OCI-LY1 (cell line): ENCODE measurements at regions not wholly inside any gene's neighbourhood (a gene's known extent, or its start where the extent isn't known, plus 50 kb on each side); places are given as distances from the start of the nearest gene placed in this dataset.

Experiments used
- H2AFZ ChIP-seq: fragments of 200-600 bp; sonication (generic), shearing (Covaris generic); 2 replicates; pipeline ENCODE4 v1.6.0; 2014; ENCODE audit warnings: antibody characterized with exemption, mild to moderate bottlenecking, low read length
- H3F3A ChIP-seq: fragments of 200-600 bp; sonication (generic), shearing (Covaris generic); 2 replicates; pipeline ENCODE4 v1.6.0; 2014; ENCODE audit warnings: mild to moderate bottlenecking, antibody characterized with exemption, low read length, moderate library complexity; ENCODE audit not compliant: insufficient read depth
- H3K27ac ChIP-seq: fragments of 200-600 bp; sonication (generic); 2 replicates; pipeline ENCODE4 v1.5.1; 2014; ENCODE audit warnings: low read length, mixed run types, mild to moderate bottlenecking, low read depth; ENCODE audit not compliant: poor library complexity, severe bottlenecking
- H3K27me3 ChIP-seq: fragments of 200-600 bp; sonication (generic); 2 replicates; pipeline ENCODE4 v1.6.0; 2014; ENCODE audit warnings: antibody characterized with exemption, mild to moderate bottlenecking, low read length, moderate library complexity; ENCODE audit not compliant: insufficient read depth
- H3K36me3 ChIP-seq: fragments of 200-600 bp; sonication (generic); 2 replicates; pipeline ENCODE4 v1.6.1; 2014; ENCODE audit warnings: mild to moderate bottlenecking, antibody characterized with exemption, low read length, moderate library complexity, mixed read lengths; ENCODE audit not compliant: insufficient read depth
- H3K4me1 ChIP-seq: fragments of 200-600 bp; sonication (generic); 2 replicates; pipeline ENCODE4 v1.5.1; 2014; ENCODE audit warnings: mild to moderate bottlenecking, low read length, moderate library complexity; ENCODE audit not compliant: insufficient read depth, severe bottlenecking
- H3K4me2 ChIP-seq: fragments of 200-600 bp; sonication (generic), shearing (Covaris generic); 2 replicates; pipeline ENCODE4 v1.6.1; 2014; ENCODE audit warnings: low read length
- H3K4me3 ChIP-seq: fragments of 200-600 bp; sonication (generic); 2 replicates; pipeline ENCODE4 v1.5.1; 2014; ENCODE audit warnings: low read length, low read depth, mild to moderate bottlenecking, mixed read lengths; ENCODE audit not compliant: poor library complexity, severe bottlenecking
- H3K79me2 ChIP-seq: fragments of 200-600 bp; shearing (Covaris generic); 2 replicates; pipeline ENCODE4 v1.6.1; 2016; ENCODE audit warnings: mixed run types, low read length, mixed read lengths; ENCODE audit not compliant: insufficient read depth
- H3K9ac ChIP-seq: fragments of 200-600 bp; sonication (generic), shearing (Covaris generic); 2 replicates; pipeline ENCODE4 v1.6.1; 2014; ENCODE audit warnings: mild to moderate bottlenecking, low read length, mixed read lengths
- H3K9me2 ChIP-seq: fragments of 200-600 bp; sonication (generic), shearing (Covaris generic); 2 replicates; pipeline ENCODE4 v1.6.1; 2014; ENCODE audit warnings: low read depth, mild to moderate bottlenecking, low read length, mixed read lengths
- H3K9me3 ChIP-seq: fragments of 200-600 bp; shearing (Covaris generic); 2 replicates; pipeline ENCODE4 v1.6.1; 2014; ENCODE audit warnings: low read length, mixed read lengths
- H4K20me1 ChIP-seq: fragments of 200-600 bp; sonication (generic), shearing (Covaris generic); 2 replicates; pipeline ENCODE4 v1.6.0; 2016; ENCODE audit warnings: mild to moderate bottlenecking, low read length; ENCODE audit not compliant: insufficient read depth
- EZH2 ChIP-seq: fragments of 200-600 bp; sonication (generic), shearing (Covaris generic); IDR thresholded peaks from 2 replicates; pipeline ENCODE4 v1.8.0; 2017; ENCODE audit warnings: borderline replicate concordance, mixed run types, mild to moderate bottlenecking, antibody characterized with exemption, low read length, moderate library complexity, mixed read lengths
- TF ChIP-seq, protein P1 (sequence below): fragments of 200-600 bp; sonication (generic), shearing (Covaris generic); IDR thresholded peaks from 2 replicates; pipeline ENCODE4 v1.5.1; 2017; ENCODE audit warnings: mild to moderate bottlenecking, antibody characterized with exemption, low read length, moderate library complexity, mixed read lengths

DNA sequence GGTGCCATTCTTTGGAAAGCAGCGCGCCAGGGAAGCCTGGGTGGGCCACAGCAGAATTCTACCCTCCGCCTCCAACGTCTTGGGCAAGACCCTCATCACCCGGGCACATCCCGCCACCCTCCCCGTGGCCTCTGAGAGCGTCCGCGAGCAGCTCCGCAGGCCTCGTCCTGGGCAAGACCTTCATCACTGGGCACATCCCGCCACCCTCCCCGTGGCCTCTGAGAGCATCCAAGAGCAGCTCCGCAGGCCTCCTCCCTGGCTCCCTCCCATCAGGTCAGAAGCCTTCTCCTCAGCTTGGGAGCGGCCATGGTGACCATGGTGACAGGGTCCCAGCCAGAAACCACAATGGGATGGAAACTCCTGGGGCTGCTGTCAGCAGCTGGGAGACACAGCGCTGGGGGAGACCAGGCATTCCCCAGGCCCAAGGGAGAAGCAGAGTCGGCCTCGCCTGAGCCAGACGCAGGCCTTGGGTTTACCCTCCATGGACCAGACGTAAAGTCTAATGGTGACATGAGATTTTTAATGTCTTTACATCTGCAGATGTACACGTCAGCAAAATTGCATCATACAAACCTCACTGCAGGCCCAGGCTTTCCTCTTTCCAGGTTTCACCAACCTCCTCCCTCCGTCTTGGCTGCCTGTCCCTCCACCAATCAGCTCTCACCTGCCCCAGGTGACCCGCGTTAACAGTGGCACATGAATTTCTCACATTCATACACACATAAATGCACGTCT, 55.1 kb upstream of the PPP2R2D start:
- no peaks in the 10 kb centered on the region for H3K9me3 ChIP-seq
- no peaks in the 10 kb centered on the region for H3K27me3 ChIP-seq
- no peak overlapping the region for H2AFZ ChIP-seq
- no peak overlapping the region for H3K4me3 ChIP-seq
- no peaks in the 10 kb centered on the region for H3F3A ChIP-seq
- no peaks in the 10 kb centered on the region for H3K9me2 ChIP-seq
- H3K4me2 ChIP-seq: no peak overlapping the region
- no peak overlapping the region for H3K9ac ChIP-seq
- no peaks in the 10 kb centered on the region for H3K4me1 ChIP-seq
- H3K27ac ChIP-seq: no peak overlapping the region
- H3K79me2 ChIP-seq: no peaks in the 10 kb centered on the region
- no peaks in the 10 kb centered on the region for H4K20me1 ChIP-seq
- H3K36me3 ChIP-seq: no peaks in the 10 kb centered on the region
- no peak for TF ChIP-seq EZH2
- TF ChIP-seq, protein P1, sequence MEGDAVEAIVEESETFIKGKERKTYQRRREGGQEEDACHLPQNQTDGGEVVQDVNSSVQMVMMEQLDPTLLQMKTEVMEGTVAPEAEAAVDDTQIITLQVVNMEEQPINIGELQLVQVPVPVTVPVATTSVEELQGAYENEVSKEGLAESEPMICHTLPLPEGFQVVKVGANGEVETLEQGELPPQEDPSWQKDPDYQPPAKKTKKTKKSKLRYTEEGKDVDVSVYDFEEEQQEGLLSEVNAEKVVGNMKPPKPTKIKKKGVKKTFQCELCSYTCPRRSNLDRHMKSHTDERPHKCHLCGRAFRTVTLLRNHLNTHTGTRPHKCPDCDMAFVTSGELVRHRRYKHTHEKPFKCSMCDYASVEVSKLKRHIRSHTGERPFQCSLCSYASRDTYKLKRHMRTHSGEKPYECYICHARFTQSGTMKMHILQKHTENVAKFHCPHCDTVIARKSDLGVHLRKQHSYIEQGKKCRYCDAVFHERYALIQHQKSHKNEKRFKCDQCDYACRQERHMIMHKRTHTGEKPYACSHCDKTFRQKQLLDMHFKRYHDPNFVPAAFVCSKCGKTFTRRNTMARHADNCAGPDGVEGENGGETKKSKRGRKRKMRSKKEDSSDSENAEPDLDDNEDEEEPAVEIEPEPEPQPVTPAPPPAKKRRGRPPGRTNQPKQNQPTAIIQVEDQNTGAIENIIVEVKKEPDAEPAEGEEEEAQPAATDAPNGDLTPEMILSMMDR: no peak

DNA sequence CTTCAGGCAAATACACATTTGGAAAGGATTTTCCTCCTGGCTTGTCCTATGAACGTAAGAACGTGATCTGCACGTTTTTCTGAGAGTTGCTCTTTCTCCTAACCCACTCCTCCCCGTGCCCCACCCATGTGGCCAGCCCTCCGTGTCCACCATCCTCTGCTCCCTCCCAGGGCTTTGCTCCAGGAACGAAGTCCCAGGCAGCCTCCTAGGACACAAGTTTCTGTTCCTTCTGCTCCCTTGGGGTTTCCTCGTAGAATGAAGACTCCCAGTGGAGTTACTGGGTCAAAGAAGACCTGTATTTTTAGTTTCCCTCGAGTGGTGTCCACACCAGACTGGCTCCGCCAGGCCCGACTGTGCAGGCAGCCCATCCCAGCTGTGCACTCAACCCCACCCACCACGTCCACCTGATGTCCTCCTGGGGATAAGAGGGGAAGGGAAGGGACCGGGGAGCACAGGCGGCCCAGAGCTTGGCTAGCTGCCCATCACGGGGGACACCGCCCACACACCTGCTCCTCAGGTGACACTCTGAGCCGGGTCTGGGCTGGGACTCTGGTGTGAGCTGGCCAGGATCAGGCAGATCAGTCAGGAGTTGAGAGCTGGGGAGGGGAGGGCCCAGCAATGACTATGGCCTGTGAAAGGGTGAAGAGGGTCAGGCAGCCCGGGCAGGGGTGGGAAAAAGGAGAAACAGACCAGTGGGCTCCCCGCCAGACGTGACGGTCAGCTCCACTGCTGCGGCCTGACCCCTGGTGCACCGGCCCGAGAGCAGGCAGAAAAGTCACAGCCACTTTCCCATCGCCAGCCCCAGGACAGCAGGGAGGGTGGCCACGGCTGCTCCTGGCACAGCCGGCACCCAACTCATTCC, 54.3 kb upstream of the PPP2R2D start:
- Histone ChIP-seq H3K36me3 (no peaks in the 10 kb centered on the region), H3K27ac (no peak overlapping the region), H3K79me2 (no peaks in the 10 kb centered on the region), H2AFZ (no peak overlapping the region), H3F3A (no peaks in the 10 kb centered on the region), H3K9me2 (no peaks in the 10 kb centered on the region), H3K4me2 (no peak overlapping the region), H3K27me3 (no peaks in the 10 kb centered on the region), H3K4me1 (no peaks in the 10 kb centered on the region), H4K20me1 (no peaks in the 10 kb centered on the region), H3K9ac (no peak overlapping the region), H3K9me3 (no peaks in the 10 kb centered on the region), H3K4me3 (no peak overlapping the region)
- TF ChIP-seq EZH2: no peak
- TF ChIP-seq, protein P1: no peak

DNA sequence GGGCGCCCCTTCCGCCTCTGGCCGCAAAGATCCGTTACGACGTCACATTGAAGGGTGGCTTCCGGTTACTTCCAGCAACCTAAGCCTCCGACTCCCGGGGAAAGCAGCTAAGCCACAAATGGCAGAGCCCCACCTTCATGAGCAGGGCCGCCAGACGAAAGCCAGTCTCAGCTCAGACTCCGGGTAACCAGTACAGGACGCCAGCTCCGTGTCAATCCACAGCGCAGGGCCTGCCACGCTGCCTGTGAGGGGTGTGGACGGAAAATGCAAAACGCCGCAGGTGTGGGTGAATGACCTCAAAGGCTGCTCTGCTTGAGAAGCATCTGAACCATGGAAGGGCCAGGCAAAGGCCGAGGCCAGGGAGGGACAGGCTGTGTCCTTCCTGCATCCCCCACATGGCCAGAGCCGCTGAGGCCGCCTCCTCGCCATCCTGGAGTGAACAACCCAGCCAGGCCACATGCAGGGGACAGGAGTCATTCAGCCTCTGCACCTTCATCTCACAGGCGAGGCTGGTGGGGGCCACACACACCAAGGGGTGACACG, 53.5 kb upstream of the PPP2R2D start:
- H3K9me2 ChIP-seq: no peaks in the 10 kb centered on the region
- no peaks in the 10 kb centered on the region for H3K27me3 ChIP-seq

More for the DNA sequence above, 53.5 kb upstream of the PPP2R2D start:
- Histone ChIP-seq H3K36me3 (no peaks in the 10 kb centered on the region), H3K9me3 (no peaks in the 10 kb centered on the region), H3K79me2 (no peaks in the 10 kb centered on the region), H3K4me2 (no peak overlapping the region), H3K27ac (no peak overlapping the region), H3K9ac (no peak overlapping the region), H4K20me1 (no peaks in the 10 kb centered on the region), H3K4me1 (no peaks in the 10 kb centered on the region), H3K4me3 (no peak overlapping the region), H2AFZ (no peak overlapping the region), H3F3A (no peaks in the 10 kb centered on the region)
- no peak for TF ChIP-seq EZH2
- TF ChIP-seq, protein P1: no peak
